ENCODE measurements at regions not wholly inside any gene's neighbourhood (a gene's known extent, or its start where the extent isn't known, plus 50 kb on each side); places are given as distances from the start of the nearest gene placed in this dataset.

DNA sequence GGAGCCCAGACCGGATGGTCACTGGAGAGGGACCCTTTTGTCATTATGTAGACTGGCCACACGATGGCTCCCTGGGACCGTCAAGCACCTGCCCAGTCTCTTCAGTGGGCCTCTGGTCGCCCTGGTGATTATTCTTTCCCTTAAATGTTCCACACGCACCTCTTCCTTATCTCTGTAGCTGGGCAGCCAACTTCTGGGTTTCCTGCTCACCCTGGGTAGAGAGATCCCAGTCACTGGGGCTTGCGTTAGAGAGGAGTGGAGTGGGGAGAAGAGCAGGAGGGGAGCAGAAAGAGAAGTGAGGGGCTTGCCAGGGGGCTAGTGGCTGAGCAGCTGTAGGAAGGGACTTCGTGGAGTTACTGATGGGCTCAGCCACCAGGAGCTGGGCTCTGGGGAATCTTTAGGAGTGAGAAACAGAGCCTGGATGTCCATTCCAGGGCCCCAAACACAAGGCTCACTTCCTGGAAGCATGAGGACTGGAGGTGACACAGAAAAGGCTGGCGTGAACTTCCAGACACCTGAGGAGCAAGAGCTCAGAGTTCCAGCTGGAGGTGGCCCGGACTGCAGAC is 150.1 kb downstream of the DHX35 start:
- peak; percentile 71 for ATAC-seq
- TF ChIP-seq, protein P1, sequence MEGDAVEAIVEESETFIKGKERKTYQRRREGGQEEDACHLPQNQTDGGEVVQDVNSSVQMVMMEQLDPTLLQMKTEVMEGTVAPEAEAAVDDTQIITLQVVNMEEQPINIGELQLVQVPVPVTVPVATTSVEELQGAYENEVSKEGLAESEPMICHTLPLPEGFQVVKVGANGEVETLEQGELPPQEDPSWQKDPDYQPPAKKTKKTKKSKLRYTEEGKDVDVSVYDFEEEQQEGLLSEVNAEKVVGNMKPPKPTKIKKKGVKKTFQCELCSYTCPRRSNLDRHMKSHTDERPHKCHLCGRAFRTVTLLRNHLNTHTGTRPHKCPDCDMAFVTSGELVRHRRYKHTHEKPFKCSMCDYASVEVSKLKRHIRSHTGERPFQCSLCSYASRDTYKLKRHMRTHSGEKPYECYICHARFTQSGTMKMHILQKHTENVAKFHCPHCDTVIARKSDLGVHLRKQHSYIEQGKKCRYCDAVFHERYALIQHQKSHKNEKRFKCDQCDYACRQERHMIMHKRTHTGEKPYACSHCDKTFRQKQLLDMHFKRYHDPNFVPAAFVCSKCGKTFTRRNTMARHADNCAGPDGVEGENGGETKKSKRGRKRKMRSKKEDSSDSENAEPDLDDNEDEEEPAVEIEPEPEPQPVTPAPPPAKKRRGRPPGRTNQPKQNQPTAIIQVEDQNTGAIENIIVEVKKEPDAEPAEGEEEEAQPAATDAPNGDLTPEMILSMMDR (IDR thresholded peaks at IDR 0.05): no peak
- Histone ChIP-seq H3K9me3 (no peaks in the 10 kb centered on the region), H3K36me3 (ENCODE audit: low read depth) (no peaks in the 10 kb centered on the region), H3K4me3 (no peak overlapping the region), H3K4me1 (ENCODE audit: low read depth) (no peaks in the 10 kb centered on the region)
- intact Hi-C loops (cut with DNase I, micrococcal nuclease): no loop called here
- peak in 1 of 3 donors; percentile 7 for DNase-seq

DNA sequence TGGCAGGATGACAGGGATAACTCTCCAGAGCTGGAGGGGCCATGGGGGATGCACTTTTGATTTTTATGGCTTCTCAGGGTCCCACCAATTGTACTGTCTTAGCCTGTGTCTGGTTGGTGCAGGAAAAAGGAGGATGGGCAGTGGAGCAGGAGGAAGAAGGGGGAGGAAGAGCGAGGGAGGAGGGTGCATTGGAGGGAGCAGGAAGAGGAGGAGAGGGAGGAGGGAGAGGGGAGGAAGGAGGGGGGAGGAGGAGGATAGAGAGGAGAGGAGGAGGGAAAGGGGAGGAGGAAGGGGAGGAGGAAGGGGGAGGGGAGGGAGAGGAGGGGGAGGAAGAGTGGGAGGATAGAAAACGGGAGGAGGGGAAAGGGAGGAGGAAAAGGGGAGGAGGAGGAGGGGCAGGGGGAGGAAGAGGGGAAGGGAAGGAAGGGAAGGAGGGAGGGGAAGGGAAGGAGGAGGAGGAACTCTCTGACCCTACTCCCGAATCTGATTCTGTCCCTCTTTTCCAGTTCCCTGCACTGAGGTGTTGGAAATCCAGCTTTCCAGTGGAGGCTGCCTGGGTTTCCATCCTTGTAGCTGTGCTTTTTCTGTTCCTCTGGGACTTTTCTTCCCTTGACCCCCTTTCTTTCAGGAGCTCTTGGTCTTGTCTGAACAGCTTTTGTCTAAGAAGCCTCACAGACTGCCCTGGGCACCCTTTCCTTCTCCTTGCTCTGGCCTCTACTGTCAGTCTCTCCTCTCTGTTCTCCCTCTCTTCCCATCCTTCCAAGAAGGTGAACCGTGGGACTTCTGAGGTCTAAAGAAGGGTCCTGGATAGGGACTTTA is 149.4 kb downstream of the DHX35 start:
- ATAC-seq: no peak
- no peaks in the 10 kb centered on the region for H3K36me3 ChIP-seq (ENCODE audit: low read depth)
- TF ChIP-seq, protein P1 (IDR thresholded peaks at IDR 0.05): no peak
- H3K4me1 ChIP-seq (ENCODE audit: low read depth): no peaks in the 10 kb centered on the region
- intact Hi-C loops (cut with DNase I, micrococcal nuclease): no loop called here
- no peak overlapping the region for H3K4me3 ChIP-seq
- H3K9me3 ChIP-seq: no peaks in the 10 kb centered on the region
- DNase-seq: no peak

DNA sequence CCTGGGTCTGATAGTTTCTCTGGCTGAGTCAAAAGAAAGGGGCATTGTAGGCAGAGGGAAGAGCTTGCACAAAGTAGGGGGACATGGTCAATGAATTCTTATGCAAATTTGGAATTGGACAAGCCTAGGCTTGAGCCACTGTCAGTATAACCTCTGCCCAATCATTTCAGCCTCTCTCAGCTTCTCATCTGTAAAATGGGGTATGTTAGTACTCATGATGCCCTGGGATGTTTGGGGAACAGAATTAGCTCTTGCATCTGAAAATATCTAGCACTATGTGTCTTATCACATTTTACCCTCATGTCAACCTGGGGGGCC is 148.6 kb downstream of the DHX35 start:
- TF ChIP-seq, protein P1 (IDR thresholded peaks at IDR 0.05): no peak
- H3K4me3 ChIP-seq: no peak overlapping the region
- H3K4me1 ChIP-seq (ENCODE audit: low read depth): no peaks in the 10 kb centered on the region
- DNase-seq: no peak
- intact Hi-C loops (cut with DNase I, micrococcal nuclease): no loop called here
- H3K36me3 ChIP-seq (ENCODE audit: low read depth): no peaks in the 10 kb centered on the region
- no peak for ATAC-seq
- no peaks in the 10 kb centered on the region for H3K9me3 ChIP-seq

DNA sequence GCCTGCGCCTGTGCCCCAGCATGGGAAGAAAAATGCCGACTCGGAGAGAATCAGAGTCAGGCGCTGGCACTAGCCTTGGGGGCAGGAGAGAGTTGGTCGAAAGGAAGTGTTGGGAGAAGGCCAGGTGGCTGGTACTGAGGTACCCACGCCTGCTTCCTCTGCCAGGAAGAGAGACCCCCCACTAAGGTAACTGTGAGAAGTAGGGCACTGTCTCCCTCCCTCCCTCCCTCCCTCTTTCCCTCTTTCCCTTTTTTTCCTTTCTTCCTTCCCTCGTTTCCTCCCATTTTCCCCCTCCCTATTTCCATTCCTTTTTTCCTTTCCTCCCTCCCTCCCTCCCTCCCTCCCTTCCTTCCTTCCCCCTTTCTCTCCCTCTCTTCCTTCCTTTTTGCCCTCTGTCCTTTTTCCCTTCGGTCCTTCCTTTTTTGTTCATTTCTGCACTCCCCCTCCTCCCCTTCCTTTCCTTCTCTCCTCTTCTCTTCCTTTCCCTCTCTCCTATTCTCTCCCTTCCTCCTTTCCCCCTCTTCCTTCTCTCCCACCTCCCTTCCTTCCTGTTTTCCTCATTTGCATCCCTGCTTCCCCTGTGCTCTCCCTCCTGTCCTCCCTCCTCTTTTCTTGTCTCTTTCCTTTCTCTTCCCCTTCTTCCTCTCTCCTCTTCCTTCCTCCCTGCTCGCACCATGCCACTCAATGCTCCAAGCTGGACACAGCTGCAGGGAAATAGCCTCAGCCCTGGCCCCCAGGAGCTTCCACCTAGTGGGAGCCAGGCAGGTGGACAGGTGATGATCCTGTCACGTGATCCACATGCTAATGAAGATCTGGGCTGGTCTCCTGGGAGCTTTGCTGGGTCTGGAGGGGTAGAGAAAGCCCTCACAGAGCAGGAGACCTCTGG is 148.0 kb downstream of the DHX35 start:
- no peaks in the 10 kb centered on the region for H3K9me3 ChIP-seq
- intact Hi-C loops (cut with DNase I, micrococcal nuclease): no loop called here
- TF ChIP-seq, protein P1 (IDR thresholded peaks at IDR 0.05): no peak
- no peaks in the 10 kb centered on the region for H3K36me3 ChIP-seq (ENCODE audit: low read depth)
- no peak for DNase-seq
- H3K4me1 ChIP-seq (ENCODE audit: low read depth): no peaks in the 10 kb centered on the region
- no peak overlapping the region for H3K4me3 ChIP-seq
- no peak for ATAC-seq

DNA sequence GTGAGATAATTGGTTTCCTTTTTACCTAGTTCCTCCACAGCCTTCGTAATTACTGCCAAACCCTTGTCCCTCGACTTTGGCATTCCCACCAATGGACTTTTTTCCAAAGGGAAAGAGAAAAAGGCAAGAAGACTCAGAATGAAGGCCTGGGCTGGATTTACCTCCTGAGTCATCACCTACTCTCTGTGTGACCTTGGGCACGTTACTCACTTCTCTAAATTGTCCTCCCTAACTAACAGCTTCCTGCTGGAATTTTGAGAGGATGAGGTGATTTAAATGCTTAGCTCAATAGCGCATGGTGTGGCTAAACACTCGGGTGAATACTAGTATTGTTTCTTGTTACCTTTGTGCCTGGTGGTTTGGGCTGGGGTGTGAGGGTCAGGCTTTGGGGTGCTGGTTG is 146.6 kb downstream of the DHX35 start:
- Histone ChIP-seq H3K36me3 (ENCODE audit: low read depth) (no peaks in the 10 kb centered on the region), H3K4me3 (no peak overlapping the region), H3K9me3 (no peaks in the 10 kb centered on the region), H3K4me1 (ENCODE audit: low read depth) (no peaks in the 10 kb centered on the region)
- ATAC-seq (no peak), DNase-seq (no peak)
- TF ChIP-seq, protein P1 (IDR thresholded peaks at IDR 0.05): no peak
- intact Hi-C loops (cut with DNase I, micrococcal nuclease): no loop called here
